ENCODE measurements at regions not wholly inside any gene's neighbourhood (a gene's known extent, or its start where the extent isn't known, plus 50 kb on each side); places are given as distances from the start of the nearest gene placed in this dataset.
"Not testable (repeated sequence)": the region's sequence is repeated elsewhere in the genome, so short reads cannot be mapped to it uniquely, and the experiment has no call there.

- not testable (repeated sequence) for TF ChIP-seq CTCF, POLR2A (IDR thresholded peaks at IDR 0.05)
Observed at GRCh38 chr17:16832853-16833252, 139.1 kb downstream of the TNFRSF13B start.
